HUDEP-2 (cell line): ENCODE measurements at regions not wholly inside any gene's neighbourhood (a gene's known extent, or its start where the extent isn't known, plus 50 kb on each side); places are given as distances from the start of the nearest gene placed in this dataset.

Experiments used
- DNase-seq, 76 experiments: peaks; one replicate each; lab custom pipeline; 2025; ENCODE audit not compliant: unreplicated experiment in 76 of 76; lab: John Stamatoyannopoulos, UW

DNA sequence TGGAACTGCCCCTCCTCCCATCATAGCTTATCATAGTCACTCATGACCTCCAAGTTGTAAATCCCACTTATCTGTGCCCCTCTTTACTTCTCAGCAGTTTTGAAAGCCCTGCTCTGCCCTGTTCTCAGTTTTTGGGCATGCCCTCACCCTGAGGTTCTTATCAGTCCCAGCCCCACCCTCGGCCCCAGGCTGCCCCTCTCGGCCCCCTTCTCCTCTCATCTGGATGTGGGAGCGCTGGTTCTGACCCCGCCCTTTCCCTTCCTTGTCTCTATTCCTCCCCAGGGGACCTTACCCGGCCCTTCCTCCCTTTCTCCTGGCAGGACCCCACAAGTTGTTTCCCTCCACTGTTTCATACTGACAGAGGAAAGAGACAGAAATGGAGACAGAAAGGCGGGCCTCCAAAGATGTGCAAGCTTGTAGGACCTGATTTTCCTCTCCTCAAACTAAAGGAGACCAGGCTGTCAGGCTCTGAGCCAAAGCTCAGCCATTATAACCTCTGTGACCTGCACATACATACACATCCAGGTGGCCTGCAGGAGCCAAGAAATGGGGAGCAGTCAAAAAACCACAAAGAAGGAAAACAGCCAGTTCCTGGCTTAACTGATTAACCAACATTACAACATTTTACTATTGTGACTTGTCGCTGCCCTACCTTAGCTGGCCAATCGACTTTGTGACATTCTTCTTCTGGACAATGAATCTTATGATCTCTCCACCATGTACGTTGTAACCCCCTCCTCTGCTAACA, 171.0 kb upstream of the HS6ST1 start:
- DNase-seq: peak in 15 of 76 experiments; percentile 4 to 41 (median 14)

DNA sequence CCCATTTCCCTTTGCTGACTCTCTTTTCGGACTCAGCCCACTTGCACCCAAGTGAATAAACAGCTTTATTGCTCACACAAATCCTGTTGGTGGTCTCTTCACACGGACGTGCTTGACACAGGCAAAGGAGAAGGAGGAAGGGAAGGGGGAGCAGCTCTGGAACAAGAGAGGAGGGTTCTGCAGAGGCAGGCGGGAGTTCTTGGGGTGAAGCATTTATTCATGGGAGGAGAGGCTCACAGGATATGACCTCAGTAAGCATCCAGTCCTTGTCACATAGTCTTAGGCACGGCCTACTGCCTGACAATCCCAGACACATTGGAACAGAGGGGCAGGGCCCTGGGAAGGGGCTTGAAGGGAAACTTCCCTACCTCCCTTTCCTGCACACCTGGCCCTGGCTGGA, 171.7 kb upstream of the HS6ST1 start:
- no peak for DNase-seq

DNA sequence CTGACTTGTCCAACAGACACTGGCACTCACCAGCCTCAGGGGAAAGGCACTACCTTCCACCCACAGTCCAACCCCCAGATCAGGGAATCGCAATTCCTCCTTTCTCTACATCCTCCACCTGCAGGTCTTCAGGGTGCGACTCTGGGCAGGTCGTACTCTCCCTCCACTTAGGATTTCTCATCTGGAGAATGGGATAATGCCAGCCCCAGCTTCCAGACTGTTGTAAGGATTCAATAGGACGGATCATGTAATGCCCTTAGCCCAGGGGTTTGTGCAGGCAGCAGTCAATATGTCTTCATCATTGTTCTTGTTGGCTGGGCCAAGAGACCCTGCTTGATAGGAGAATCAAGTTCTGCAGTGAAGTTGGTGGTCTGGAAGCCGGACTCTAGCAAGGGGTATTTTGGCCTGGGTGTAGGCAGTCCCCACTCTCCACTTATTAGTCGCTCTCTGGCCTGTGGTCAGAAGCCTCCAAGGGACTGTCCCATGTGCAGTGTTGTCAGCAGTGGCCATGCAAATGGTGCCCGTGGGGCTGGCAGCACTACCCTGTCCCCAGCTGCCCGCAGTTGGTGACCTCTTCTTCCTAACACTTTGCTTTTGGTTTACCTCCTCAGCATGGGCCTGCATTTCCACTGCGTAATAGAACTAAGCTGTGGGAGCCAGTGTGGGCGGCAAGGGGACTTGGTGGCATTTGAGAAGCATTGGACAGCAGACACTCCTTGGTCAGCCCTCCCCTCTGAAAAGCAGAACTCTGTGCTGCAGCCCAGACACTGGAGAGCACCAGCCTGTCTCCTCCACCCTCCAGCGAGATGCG, 172.4 kb upstream of the HS6ST1 start:
- DNase-seq: no peak

DNA sequence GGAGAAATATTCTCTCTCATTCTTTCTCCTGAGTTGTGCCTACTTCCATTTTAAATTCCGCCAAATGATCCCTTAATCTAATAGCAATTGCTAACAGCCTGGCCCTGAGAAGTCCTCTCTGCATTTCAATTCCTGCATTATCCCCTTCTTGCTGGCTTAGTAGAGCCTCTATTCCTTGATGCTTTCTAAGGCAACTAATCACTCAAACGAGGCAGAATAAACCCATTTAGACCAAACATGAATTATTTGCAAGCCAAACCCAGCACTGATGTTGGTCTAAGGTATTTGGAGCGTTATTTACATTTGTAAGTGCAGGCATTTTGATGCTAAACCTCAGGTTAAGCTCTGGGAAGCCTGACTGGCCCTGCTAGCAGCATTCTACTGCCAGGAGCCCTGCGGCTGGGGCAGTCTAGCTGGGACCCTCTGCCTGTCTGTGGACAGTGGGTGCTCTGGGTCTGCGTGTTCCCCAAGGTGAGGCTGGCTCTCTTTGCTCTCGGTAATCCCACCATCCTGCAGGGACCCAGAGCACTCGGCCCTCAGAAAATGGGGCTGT, 173.1 kb upstream of the HS6ST1 start:
- no peak for DNase-seq

- no peak for DNase-seq
Observed at GRCh38 chr2:128492966-128493811, 174.5 kb upstream of the HS6ST1 start.

GRCh38 chr2:128493880-128494279, 175.2 kb upstream of the HS6ST1 start:
- DNase-seq: no peak

DNA sequence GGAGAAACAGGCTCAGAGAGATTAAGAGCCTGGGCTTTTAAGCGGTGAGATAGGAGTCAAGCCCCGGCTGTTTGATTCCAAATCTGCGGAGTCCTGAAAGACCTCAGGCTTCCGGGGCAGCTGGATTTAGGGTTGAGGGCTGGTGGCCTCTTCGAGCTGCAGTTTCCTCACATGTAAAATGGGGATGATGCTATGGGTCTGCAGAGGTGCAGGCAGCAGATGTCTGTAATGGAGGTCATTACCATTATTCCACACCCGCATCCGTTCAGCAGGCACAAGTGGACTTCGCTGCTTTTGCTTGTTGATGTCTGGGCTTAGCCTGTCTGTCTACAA, 175.6 kb upstream of the HS6ST1 start:
- no peak for DNase-seq

DNA sequence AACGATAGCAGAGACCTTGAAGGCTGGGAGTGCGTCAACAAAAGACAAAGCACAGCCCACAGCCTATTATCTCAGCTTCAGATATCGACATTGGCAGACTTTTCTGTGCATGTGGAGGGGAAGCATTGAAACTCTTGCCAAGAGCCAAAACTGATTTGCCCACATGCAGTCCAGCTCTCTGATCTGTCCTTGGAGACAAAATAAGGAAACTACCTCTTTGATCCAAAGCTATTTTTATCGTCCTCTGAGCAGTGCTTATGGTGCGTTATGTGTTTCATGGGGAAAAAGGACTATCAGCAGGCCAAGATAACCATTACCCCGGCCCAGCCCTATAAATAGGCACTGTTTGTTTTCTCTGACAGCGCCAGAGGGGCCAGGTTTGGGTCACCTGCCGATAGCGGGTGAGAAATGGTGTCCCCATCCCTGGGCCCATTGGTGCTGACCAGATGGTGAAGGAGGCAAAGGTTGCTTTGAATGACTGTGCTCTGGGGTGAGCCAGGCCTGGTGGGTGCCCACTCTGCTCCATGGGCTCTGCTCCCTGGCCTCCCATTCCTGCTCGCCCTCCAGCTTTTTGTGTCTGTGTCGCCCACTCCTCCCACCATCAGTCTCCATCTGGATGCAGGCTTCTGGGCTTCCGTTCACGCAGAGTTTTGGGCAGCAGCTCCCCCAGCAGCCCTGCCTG, 176.1 kb upstream of the HS6ST1 start:
- DNase-seq: peak in 67 of 76 experiments; percentile 6 to 87 (median 52)

- no peak for DNase-seq
Observed at GRCh38 chr2:128495996-128496547, 177.4 kb upstream of the HS6ST1 start.

GRCh38 chr2:128496700-128497099, 178.0 kb upstream of the HS6ST1 start:
- DNase-seq: no peak

DNA sequence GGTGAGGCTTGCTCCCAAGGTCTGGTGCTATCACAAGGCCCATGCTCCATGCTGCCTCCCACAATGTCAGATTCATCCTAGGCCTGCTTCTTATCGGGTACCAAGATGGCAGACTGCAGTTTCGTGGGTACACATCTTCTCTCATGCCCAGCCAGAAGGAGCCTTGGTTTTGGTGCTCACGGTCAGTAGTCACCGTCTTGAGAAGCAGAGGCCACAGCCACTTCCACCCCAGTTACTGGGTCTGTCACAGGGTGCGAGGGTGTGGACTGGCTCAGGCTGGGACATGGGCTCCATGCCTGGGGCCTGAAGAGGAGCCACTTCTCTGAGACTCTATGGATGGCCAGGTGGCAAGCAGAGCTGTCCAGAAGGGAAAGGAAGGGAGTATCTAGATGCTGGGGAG, 178.8 kb upstream of the HS6ST1 start:
- no peak for DNase-seq

DNA sequence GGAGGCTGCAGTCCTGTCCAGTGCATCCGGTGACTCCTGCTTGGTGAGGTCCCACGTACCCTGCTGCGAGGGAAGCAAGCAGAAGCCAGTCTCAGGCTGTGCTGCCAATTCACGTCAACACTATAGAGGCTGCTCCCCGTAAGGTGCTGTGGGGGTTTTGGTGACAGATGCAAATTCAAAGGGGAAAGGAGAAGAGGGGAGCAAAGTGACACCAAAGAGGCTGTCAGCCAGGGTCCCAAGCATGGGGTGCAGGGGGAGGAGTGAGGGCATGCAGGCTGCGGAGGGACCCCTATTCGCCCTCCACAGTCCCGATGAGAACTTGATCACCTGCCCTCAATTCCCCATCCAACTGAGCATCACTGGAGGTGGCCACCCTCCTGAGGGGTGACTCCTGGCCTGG, 179.4 kb upstream of the HS6ST1 start:
- no peak for DNase-seq

GRCh38 chr2:128498589-128498988, 179.9 kb upstream of the HS6ST1 start:
- DNase-seq: no peak

- DNase-seq: no peak
Observed at GRCh38 chr2:128499367-128500137, 180.9 kb upstream of the HS6ST1 start.

- no peak for DNase-seq
Observed at GRCh38 chr2:128500138-128500800, 181.6 kb upstream of the HS6ST1 start.

GRCh38 chr2:128501006-128501690, 182.5 kb upstream of the HS6ST1 start:
- DNase-seq: no peak

- no peak for DNase-seq
Observed at GRCh38 chr2:128501700-128502099, 183.0 kb upstream of the HS6ST1 start.

DNA sequence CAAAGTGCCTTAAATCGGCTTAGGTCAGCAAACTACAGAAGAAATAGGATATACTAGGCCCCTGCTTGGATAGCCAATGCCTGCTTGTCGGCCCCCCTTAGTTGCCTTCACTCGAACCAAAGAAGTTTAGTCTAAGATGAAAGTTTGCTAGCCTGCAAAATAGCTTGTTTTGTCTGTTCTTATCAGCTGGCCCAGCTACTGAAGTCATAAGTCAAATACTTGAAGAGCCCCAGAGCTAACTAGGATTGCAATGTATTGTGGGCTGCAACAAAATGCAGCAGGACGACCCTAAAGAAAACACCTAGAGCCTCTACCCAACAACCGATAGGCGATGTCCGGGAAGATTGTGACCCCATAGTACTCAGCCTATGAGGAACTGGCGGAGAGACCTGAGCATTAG, 183.5 kb upstream of the HS6ST1 start:
- DNase-seq: no peak
